H9 (cell line): ENCODE measurements at regions not wholly inside any gene's neighbourhood (a gene's known extent, or its start where the extent isn't known, plus 50 kb on each side); places are given as distances from the start of the nearest gene placed in this dataset.

ENCODE experiments used
- DNase-seq: peaks from one replicate; pipeline ENCODE4 v3.0.0-alpha.2; 2017
- H2AFZ ChIP-seq: one replicate; pipeline ENCODE4 v1.6.1; 2013; ENCODE audit warnings: mild to moderate bottlenecking, low read length, control low read depth, moderate library complexity
- H2AK5ac ChIP-seq: 2 replicates; pipeline ENCODE4 v1.6.1; 2013; ENCODE audit warnings: low read length, control low read depth, mixed read lengths; ENCODE audit not compliant: insufficient read length
- H2BK120ac ChIP-seq: one replicate; pipeline ENCODE4 v1.6.1; 2013; ENCODE audit warnings: low read depth, mild to moderate bottlenecking, low read length, control low read depth, inconsistent platforms; ENCODE audit not compliant: poor library complexity, severe bottlenecking
- H2BK12ac ChIP-seq: 2 replicates; pipeline ENCODE4 v1.6.1; 2013; ENCODE audit warnings: low read length, control low read depth, mixed read lengths, low read depth; ENCODE audit not compliant: insufficient read length
- H2BK15ac ChIP-seq: 2 replicates; pipeline ENCODE4 v1.6.1; 2013; ENCODE audit warnings: low read depth, low read length, control low read depth
- H2BK20ac ChIP-seq: one replicate; pipeline ENCODE4 v1.6.1; 2013; ENCODE audit warnings: low read depth, mild to moderate bottlenecking, low read length, control low read depth, inconsistent platforms; ENCODE audit not compliant: poor library complexity, severe bottlenecking
- H2BK5ac ChIP-seq: 2 replicates; pipeline ENCODE4 v1.6.1; 2013; ENCODE audit warnings: low read length, control low read depth, mixed read lengths; ENCODE audit not compliant: insufficient read length
- H3K14ac ChIP-seq: 2 replicates; pipeline ENCODE4 v1.6.1; 2013; ENCODE audit warnings: low read length, control low read depth; ENCODE audit not compliant: insufficient read depth
- H3K18ac ChIP-seq: 2 replicates; pipeline ENCODE4 v1.6.1; 2013; ENCODE audit warnings: low read depth, mild to moderate bottlenecking, mixed read lengths, low read length, control low read depth; ENCODE audit not compliant: insufficient read length
- H3K23ac ChIP-seq: 2 replicates; pipeline ENCODE4 v1.6.1; 2013; ENCODE audit warnings: low read length, control low read depth, mixed read lengths, low read depth; ENCODE audit not compliant: insufficient read length
- H3K23me2 ChIP-seq: 2 replicates; pipeline ENCODE4 v1.6.1; 2013; ENCODE audit warnings: low read depth, mild to moderate bottlenecking, mixed read lengths, low read length, control low read depth; ENCODE audit not compliant: insufficient read length, poor library complexity, severe bottlenecking
- H3K27ac ChIP-seq: 2 replicates; pipeline ENCODE4 v1.5.1; 2013; ENCODE audit warnings: low read length, control low read depth, mixed read lengths, low read depth; ENCODE audit not compliant: insufficient read length
- H3K27me3 ChIP-seq: 2 replicates; pipeline ENCODE4 v1.6.1; 2013; ENCODE audit warnings: low read length, control low read depth, inconsistent platforms; ENCODE audit not compliant: insufficient read depth
- H3K4ac ChIP-seq: 2 replicates; pipeline ENCODE4 v1.6.1; 2013; ENCODE audit warnings: low read depth, mild to moderate bottlenecking, control low read depth, inconsistent platforms, low read length, moderate library complexity
- H3K4me1 ChIP-seq: 2 replicates; pipeline ENCODE4 v1.6.1; 2013; ENCODE audit warnings: low read length, control low read depth, inconsistent platforms; ENCODE audit not compliant: insufficient read depth
- H3K4me2 ChIP-seq: 2 replicates; pipeline ENCODE4 v1.6.1; 2013; ENCODE audit warnings: low read length, control low read depth, mixed read lengths; ENCODE audit not compliant: insufficient read length, insufficient read depth
- H3K56ac ChIP-seq: 2 replicates; pipeline ENCODE4 v1.6.1; 2013; ENCODE audit warnings: low read depth, mild to moderate bottlenecking, mixed read lengths, low read length, control low read depth; ENCODE audit not compliant: insufficient read length
- H3K79me1 ChIP-seq: 2 replicates; pipeline ENCODE4 v1.6.1; 2013; ENCODE audit warnings: low read depth, mild to moderate bottlenecking, moderate library complexity, low read length, control low read depth, inconsistent platforms; ENCODE audit not compliant: insufficient read depth, poor library complexity, severe bottlenecking
- H3K79me2 ChIP-seq: 2 replicates; pipeline ENCODE4 v1.6.1; 2013; ENCODE audit warnings: low read length, control low read depth, inconsistent platforms; ENCODE audit not compliant: insufficient read depth
- H3K9ac ChIP-seq: 2 replicates; pipeline ENCODE4 v1.6.1; 2013; ENCODE audit warnings: low read length, control low read depth, mixed read lengths; ENCODE audit not compliant: insufficient read length; ENCODE audit errors: extremely low read depth
- H3K9me3 ChIP-seq: one replicate; pipeline ENCODE4 v1.6.1; 2013; ENCODE audit warnings: low read depth, low read length, inconsistent platforms; ENCODE audit not compliant: control insufficient read depth
- H3T11ph ChIP-seq: one replicate; pipeline ENCODE4 v1.6.1; 2013; ENCODE audit warnings: mild to moderate bottlenecking, low read length, control low read depth, inconsistent platforms
- H4K20me1 ChIP-seq: one replicate; pipeline ENCODE4 v1.6.1; 2013; ENCODE audit not compliant: control insufficient read depth, insufficient read length, insufficient read depth
- H4K5ac ChIP-seq: 2 replicates; pipeline ENCODE4 v1.6.1; 2013; ENCODE audit warnings: low read depth, mild to moderate bottlenecking, mixed read lengths, low read length, control low read depth; ENCODE audit not compliant: insufficient read length
- H4K8ac ChIP-seq: replicated peaks from 2 replicates; pipeline ENCODE4 v1.6.1; 2013; ENCODE audit warnings: low read length, control low read depth, mixed read lengths, low read depth; ENCODE audit not compliant: insufficient read length
- H4K91ac ChIP-seq: 2 replicates; pipeline ENCODE4 v1.6.1; 2013; ENCODE audit warnings: low read depth, mild to moderate bottlenecking, moderate library complexity, mixed read lengths, low read length, control low read depth; ENCODE audit not compliant: insufficient read length
- H3K27ac Mint-ChIP-seq, 3 experiments: 2 replicates in 2 of 3; 3 replicates in 1 of 3; pipeline ENCODE4 v1.8.0; 2020 to 2021; ENCODE audit warnings: mixed read lengths in 3 of 3, mild to moderate bottlenecking in 1 of 3, moderate library complexity in 1 of 3
- H3K27me3 Mint-ChIP-seq: 2 replicates; pipeline ENCODE4 v1.8.0; 2021; ENCODE audit warnings: low read depth, mild to moderate bottlenecking, moderate library complexity, mixed read lengths
- H3K36me3 Mint-ChIP-seq, 3 experiments: 2 replicates in 2 of 3; 3 replicates in 1 of 3; pipeline ENCODE4 v1.8.0; 2020 to 2021; ENCODE audit warnings: low read depth in 3 of 3, mixed read lengths in 3 of 3; ENCODE audit not compliant: insufficient read depth in 1 of 3
- H3K4me1 Mint-ChIP-seq, 2 experiments: 2 replicates each; pipeline ENCODE4 v1.8.0; 2020; ENCODE audit warnings: mixed read lengths in 2 of 2
- H3K4me3 Mint-ChIP-seq, 2 experiments: 2 replicates in 1 of 2; 3 replicates in 1 of 2; pipeline ENCODE4 v1.8.0; 2020 to 2021; ENCODE audit warnings: mild to moderate bottlenecking in 2 of 2, mixed read lengths in 2 of 2, moderate library complexity in 1 of 2
- H3K9me3 Mint-ChIP-seq, 2 experiments: 2 replicates in 1 of 2; 3 replicates in 1 of 2; pipeline ENCODE4 v1.8.0; 2020; ENCODE audit warnings: mild to moderate bottlenecking in 2 of 2, mixed read lengths in 2 of 2, moderate library complexity in 1 of 2
- CTCF ChIP-seq: fragments of 200-600 bp; sonication (generic); conservative IDR thresholded peaks from 3 replicates; pipeline ENCODE4 v1.8.0; 2021; ENCODE audit warnings: antibody characterized with exemption, mild to moderate bottlenecking
- WGBS: extraction: QIAGEN DNeasy Blood & Tissue Kit; methylation state at CpG from one replicate; pipeline ENCODE4 v1.1.7; 2013; ENCODE audit warnings: missing lambda C conversion rate, low lambda C conversion rate, mixed read lengths; ENCODE audit not compliant: insufficient read length; ENCODE audit errors: extremely low coverage; 5-methylcytosine and 5-hydroxymethylcytosine counted together

GRCh38 chr16:51779240-51779639, 628.2 kb upstream of the SALL1 start:
- Histone ChIP-seq H3K23me2 (no peaks in the 10 kb centered on the region), H3T11ph (no peak overlapping the region), H4K5ac (no peak overlapping the region), H3K79me1 (no peaks in the 10 kb centered on the region), H2BK15ac (no peak overlapping the region), H2AK5ac (no peak overlapping the region), H2BK12ac (no peak overlapping the region), H2BK20ac (no peak overlapping the region), H3K27ac (no peak overlapping the region), H3K23ac (no peak overlapping the region), H3K4me2 (no peak overlapping the region), H3K14ac (no peak overlapping the region), H4K8ac (no peak overlapping the region), H3K4me1 (no peaks in the 10 kb centered on the region), H4K20me1 (no peaks in the 10 kb centered on the region), H3K27me3 (no peaks in the 10 kb centered on the region), H3K9me3 (no peaks in the 10 kb centered on the region), H3K4ac (no peak overlapping the region), H3K9ac (no peak overlapping the region), H2BK5ac (no peak overlapping the region), H3K18ac (no peak overlapping the region), H3K79me2 (no peaks in the 10 kb centered on the region), H2BK120ac (no peak overlapping the region), H4K91ac (no peak overlapping the region), H3K56ac (no peak overlapping the region), H2AFZ (no peak overlapping the region)
- Mint-ChIP-seq H3K27me3 (no peaks in the 10 kb centered on the region; the same call in 1 of the 2 replicates), H3K9me3 (no peaks in the 10 kb centered on the region), H3K4me3 (no peak overlapping the region), H3K27ac (no peak overlapping the region), H3K4me1 (no peaks in the 10 kb centered on the region), H3K36me3 (no peaks in the 10 kb centered on the region)
- no peak for DNase-seq
- WGBS, result no CpG with 5 or more reads among the region's 3 CpGs
- no peak for TF ChIP-seq CTCF
